ENCODE measurements at regions not wholly inside any gene's neighbourhood (a gene's known extent, or its start where the extent isn't known, plus 50 kb on each side); places are given as distances from the start of the nearest gene placed in this dataset.
"Not testable (repeated sequence)": the region's sequence is repeated elsewhere in the genome, so short reads cannot be mapped to it uniquely, and the experiment has no call there.

DNA sequence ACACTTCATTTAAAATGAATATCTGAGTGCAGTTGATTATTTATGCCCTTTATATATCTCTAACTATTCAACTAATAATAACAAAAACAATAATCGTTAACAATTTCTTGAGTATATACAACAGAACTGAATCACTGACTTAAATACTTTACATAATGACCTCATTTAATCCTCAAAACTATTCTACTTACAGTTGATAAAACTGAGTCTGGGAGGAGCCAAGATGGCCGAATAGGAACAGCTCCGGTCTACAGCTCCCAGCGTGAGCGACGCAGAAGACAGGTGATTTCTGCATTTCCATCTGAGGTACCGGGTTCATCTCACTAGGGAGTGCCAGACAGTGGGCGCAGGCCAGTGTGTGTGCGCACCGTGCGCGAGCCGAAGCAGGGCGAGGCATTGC is 163.6 kb downstream of the LRRN1 start:
- not testable (repeated sequence) for TF ChIP-seq EZH2 (IDR thresholded peaks at IDR 0.05; ENCODE audit: borderline replicate concordance, low read depth, low read length, severe bottlenecking); POLR2A (IDR thresholded peaks at IDR 0.05; ENCODE audit: low read depth, low read length); POLR2AphosphoS5 (IDR thresholded peaks at IDR 0.05; ENCODE audit: insufficient read depth, low read depth, low read length); JUN (IDR thresholded peaks at IDR 0.05; ENCODE audit: borderline replicate concordance, insufficient read depth, insufficient read length, low read depth)
- TF ChIP-seq, protein P1, sequence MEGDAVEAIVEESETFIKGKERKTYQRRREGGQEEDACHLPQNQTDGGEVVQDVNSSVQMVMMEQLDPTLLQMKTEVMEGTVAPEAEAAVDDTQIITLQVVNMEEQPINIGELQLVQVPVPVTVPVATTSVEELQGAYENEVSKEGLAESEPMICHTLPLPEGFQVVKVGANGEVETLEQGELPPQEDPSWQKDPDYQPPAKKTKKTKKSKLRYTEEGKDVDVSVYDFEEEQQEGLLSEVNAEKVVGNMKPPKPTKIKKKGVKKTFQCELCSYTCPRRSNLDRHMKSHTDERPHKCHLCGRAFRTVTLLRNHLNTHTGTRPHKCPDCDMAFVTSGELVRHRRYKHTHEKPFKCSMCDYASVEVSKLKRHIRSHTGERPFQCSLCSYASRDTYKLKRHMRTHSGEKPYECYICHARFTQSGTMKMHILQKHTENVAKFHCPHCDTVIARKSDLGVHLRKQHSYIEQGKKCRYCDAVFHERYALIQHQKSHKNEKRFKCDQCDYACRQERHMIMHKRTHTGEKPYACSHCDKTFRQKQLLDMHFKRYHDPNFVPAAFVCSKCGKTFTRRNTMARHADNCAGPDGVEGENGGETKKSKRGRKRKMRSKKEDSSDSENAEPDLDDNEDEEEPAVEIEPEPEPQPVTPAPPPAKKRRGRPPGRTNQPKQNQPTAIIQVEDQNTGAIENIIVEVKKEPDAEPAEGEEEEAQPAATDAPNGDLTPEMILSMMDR (IDR thresholded peaks at IDR 0.05; ENCODE audit: extremely low read depth in 1 of 2, insufficient read depth in 1 of 2, low read depth in 1 of 2, low read length in 2 of 2) = not testable (repeated sequence)
- TF ChIP-seq, protein P2, sequence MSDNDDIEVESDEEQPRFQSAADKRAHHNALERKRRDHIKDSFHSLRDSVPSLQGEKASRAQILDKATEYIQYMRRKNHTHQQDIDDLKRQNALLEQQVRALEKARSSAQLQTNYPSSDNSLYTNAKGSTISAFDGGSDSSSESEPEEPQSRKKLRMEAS (IDR thresholded peaks at IDR 0.05; ENCODE audit: insufficient read depth, insufficient read length) = not testable (repeated sequence)
